ENCODE measurements at regions not wholly inside any gene's neighbourhood (a gene's known extent, or its start where the extent isn't known, plus 50 kb on each side); places are given as distances from the start of the nearest gene placed in this dataset.

DNA sequence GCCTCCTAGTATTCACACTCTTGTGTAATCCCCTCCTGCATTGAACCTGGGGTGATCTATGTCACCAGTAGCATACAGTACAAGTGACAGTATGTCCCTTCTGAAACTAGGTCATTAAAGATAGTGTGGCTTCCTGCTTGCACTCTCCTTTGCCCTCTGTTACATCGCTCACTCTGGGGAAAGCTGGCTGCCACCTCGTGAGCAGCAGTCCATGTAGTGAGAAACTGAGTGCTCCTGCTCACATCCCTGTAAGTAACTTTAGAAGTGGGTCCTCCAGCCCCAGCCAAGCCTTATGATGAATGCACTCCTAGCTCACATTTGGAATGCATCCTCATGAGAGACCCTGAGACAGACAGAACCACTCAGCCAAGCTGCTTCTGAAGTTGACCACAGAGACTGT is 89.8 kb upstream of the TNIP3 start:
- Histone ChIP-seq H3K4me1 (no peaks in the 10 kb centered on the region), H3K9me3 (no peaks in the 10 kb centered on the region), H3K27ac (peak overlapping the region in 1 of 4 donors; percentile 36), H3K4me3 (no peak overlapping the region), H3K27me3 (no peaks in the 10 kb centered on the region), H3K36me3 (no peaks in the 10 kb centered on the region)
- WGBS, 2 donors (ENCODE audit: low coverage in 1 of 2), result 89% methylated on average over 2 of the region's 2 CpGs; no CpG with 5 or more reads in 1 of the 2 donors
- no peak for TF ChIP-seq EP300 (IDR thresholded peaks at IDR 0.05; ENCODE audit: low read depth)
- no peak for TF ChIP-seq POLR2AphosphoS5 (IDR thresholded peaks at IDR 0.05)
- TF ChIP-seq POLR2A (IDR thresholded peaks at IDR 0.05), result no peak
- TF ChIP-seq, protein P1, sequence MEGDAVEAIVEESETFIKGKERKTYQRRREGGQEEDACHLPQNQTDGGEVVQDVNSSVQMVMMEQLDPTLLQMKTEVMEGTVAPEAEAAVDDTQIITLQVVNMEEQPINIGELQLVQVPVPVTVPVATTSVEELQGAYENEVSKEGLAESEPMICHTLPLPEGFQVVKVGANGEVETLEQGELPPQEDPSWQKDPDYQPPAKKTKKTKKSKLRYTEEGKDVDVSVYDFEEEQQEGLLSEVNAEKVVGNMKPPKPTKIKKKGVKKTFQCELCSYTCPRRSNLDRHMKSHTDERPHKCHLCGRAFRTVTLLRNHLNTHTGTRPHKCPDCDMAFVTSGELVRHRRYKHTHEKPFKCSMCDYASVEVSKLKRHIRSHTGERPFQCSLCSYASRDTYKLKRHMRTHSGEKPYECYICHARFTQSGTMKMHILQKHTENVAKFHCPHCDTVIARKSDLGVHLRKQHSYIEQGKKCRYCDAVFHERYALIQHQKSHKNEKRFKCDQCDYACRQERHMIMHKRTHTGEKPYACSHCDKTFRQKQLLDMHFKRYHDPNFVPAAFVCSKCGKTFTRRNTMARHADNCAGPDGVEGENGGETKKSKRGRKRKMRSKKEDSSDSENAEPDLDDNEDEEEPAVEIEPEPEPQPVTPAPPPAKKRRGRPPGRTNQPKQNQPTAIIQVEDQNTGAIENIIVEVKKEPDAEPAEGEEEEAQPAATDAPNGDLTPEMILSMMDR (IDR thresholded peaks at IDR 0.05), result no peak
- DNase-seq, result peak; percentile 18
- in situ Hi-C loops (cut with MboI; ENCODE audit: low pct_ligation_motif_present in 1 of 4, low pct_unique_long_range_greater_than_20kb in 1 of 4, low sequenced_read_pairs in 3 of 4) (loop anchor here in 2 of 4 donors (5.0 kb wide), 1 partner anchor 62 kb away; no protein-coding TSS in a partner anchor), intact Hi-C loops (cut with DNase I; ENCODE audit: low total_unique reads) (no loop called here)

DNA sequence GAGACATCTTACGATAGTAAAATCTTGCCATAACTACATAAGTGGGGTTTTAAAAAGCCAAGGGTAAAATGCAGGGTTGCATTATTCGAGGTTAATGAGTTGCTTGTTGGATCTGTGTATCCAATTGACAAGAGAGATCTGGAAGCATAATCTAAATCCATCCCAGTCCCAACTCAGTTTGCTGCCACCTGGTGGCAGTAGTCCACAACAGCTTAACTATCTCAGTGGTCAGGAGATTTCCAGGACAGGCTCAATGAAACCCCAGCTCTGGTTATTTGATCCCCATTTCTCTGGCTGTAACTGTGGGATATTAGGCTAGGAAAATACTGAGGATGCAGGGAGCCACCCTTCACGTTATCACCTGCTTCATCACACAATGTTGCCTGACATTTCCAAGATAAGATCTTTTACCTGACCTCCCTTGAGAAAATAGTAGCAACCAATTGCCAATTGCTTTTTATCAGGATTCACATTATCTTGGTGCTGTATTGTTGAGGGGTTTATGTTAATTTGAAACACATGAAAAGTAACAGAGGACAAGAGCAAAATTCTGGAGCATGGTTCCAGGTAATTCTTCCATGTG is 88.2 kb upstream of the TNIP3 start:
- Histone ChIP-seq H3K36me3 (no peaks in the 10 kb centered on the region), H3K27ac (no peak overlapping the region), H3K4me1 (no peaks in the 10 kb centered on the region), H3K9me3 (no peaks in the 10 kb centered on the region), H3K27me3 (no peaks in the 10 kb centered on the region), H3K4me3 (no peak overlapping the region)
- intact Hi-C loops (cut with DNase I; ENCODE audit: low total_unique reads), result no loop called here
- 10 to 20% methylated on average over 3 of the region's 3 CpGs for WGBS, 2 donors (ENCODE audit: low coverage in 1 of 2)
- no peak for TF ChIP-seq POLR2AphosphoS5 (IDR thresholded peaks at IDR 0.05)
- no peak for TF ChIP-seq EP300 (IDR thresholded peaks at IDR 0.05; ENCODE audit: low read depth)
- TF ChIP-seq POLR2A (IDR thresholded peaks at IDR 0.05), result no peak
- TF ChIP-seq, protein P1 (IDR thresholded peaks at IDR 0.05), result peak; percentile 63 to 83 (median 77)
- peak; percentile 72 for DNase-seq
- in situ Hi-C loops (cut with MboI; ENCODE audit: low pct_ligation_motif_present in 1 of 4, low pct_unique_long_range_greater_than_20kb in 1 of 4, low sequenced_read_pairs in 3 of 4), result loop anchor here in 2 of 4 donors (5.0 kb wide), 1 partner anchor 60 kb away; no protein-coding TSS in a partner anchor

DNA sequence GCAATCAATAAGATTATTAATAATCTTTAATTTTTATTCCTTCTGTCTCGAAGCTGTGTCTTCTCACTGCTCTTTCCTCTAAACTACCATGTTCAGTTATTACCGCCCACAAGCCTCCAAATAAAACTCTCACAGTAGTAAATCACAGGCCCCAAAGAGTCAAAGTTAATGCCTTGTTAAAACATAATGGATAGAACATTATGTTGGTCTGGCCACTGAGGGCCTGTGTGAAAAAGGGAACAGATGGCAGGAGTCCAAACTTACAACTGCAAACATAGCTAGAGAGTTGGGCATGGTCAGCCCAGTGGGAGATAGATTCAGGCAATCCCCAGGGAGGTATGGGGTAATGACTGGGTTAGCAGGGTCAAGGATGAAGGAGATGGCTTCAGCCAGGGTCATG is 84.6 kb upstream of the TNIP3 start:
- intact Hi-C loops (cut with DNase I; ENCODE audit: low total_unique reads) (no loop called here), in situ Hi-C loops (cut with MboI; ENCODE audit: low pct_ligation_motif_present in 1 of 4, low pct_unique_long_range_greater_than_20kb in 1 of 4, low sequenced_read_pairs in 3 of 4) (no loop called here)
- TF ChIP-seq, protein P1 (IDR thresholded peaks at IDR 0.05), result no peak
- TF ChIP-seq POLR2A (IDR thresholded peaks at IDR 0.05) (no peak), POLR2AphosphoS5 (IDR thresholded peaks at IDR 0.05) (no peak), EP300 (IDR thresholded peaks at IDR 0.05; ENCODE audit: low read depth) (no peak)
- WGBS, 2 donors (ENCODE audit: low coverage in 1 of 2), result 74 to 85% methylated on average over 2 of the region's 2 CpGs
- no peak for DNase-seq
- H3K36me3 ChIP-seq, result no peaks in the 10 kb centered on the region
- no peaks in the 10 kb centered on the region for H3K9me3 ChIP-seq
- no peak overlapping the region for H3K4me3 ChIP-seq
- H3K27ac ChIP-seq, result no peak overlapping the region
- H3K27me3 ChIP-seq, result no peaks in the 10 kb centered on the region
- no peaks in the 10 kb centered on the region for H3K4me1 ChIP-seq

DNA sequence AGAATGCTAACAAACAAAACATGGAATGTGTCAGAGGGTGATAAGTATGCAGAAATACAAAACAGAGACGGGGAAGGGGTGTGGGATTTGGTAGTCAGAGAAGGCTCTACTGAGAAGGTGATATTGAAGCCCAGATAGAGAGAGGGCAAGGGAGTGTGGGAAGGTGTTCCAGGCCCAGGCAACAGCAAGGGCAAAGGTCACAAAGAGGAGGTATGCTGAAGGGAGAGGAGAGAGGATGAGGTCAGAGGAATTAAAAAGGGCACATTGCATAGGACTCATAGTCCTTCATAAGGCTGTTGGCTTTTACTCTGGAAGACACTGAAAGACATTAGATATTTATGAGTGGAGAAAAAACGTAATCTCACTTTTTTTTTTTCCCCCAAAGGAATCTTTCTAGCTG is 82.6 kb upstream of the TNIP3 start:
- H3K27ac ChIP-seq, result no peak overlapping the region
- 68 to 80% methylated on average over 2 of the region's 2 CpGs for WGBS, 2 donors (ENCODE audit: low coverage in 1 of 2)
- DNase-seq, result no peak
- no peaks in the 10 kb centered on the region for H3K36me3 ChIP-seq
- TF ChIP-seq POLR2A (IDR thresholded peaks at IDR 0.05), result no peak
- TF ChIP-seq, protein P1 (IDR thresholded peaks at IDR 0.05), result no peak
- TF ChIP-seq EP300 (IDR thresholded peaks at IDR 0.05; ENCODE audit: low read depth), result no peak
- no peak for TF ChIP-seq POLR2AphosphoS5 (IDR thresholded peaks at IDR 0.05)
- no peaks in the 10 kb centered on the region for H3K9me3 ChIP-seq
- no peak overlapping the region for H3K4me3 ChIP-seq
- no peaks in the 10 kb centered on the region for H3K27me3 ChIP-seq
- intact Hi-C loops (cut with DNase I; ENCODE audit: low total_unique reads), result no loop called here
- in situ Hi-C loops (cut with MboI; ENCODE audit: low pct_ligation_motif_present in 1 of 4, low pct_unique_long_range_greater_than_20kb in 1 of 4, low sequenced_read_pairs in 3 of 4), result no loop called here
- H3K4me1 ChIP-seq, result no peaks in the 10 kb centered on the region
